Naive B cell (primary cell): ENCODE measurements at regions not wholly inside any gene's neighbourhood (a gene's known extent, or its start where the extent isn't known, plus 50 kb on each side); places are given as distances from the start of the nearest gene placed in this dataset.

Experiments
- ATAC-seq, 2 donors: fragments of 150-1000 bp; cut with Tn5 transposase; 2 replicates each; pipeline ENCODE4 v1.10.0; 2021; ENCODE audit warnings: low read depth in 2 of 2, mild to moderate bottlenecking in 2 of 2, moderate library complexity in 2 of 2
- DNase-seq: peaks from one replicate; pipeline ENCODE4 v3.0.0; 2022
- H3K27ac Mint-ChIP-seq, 6 donors: one replicate each; pipeline ENCODE4 v1.8.0; 2020 to 2022; ENCODE audit warnings: mild to moderate bottlenecking in 6 of 6, mixed read lengths in 6 of 6, moderate library complexity in 5 of 6, inconsistent platforms in 2 of 6
- H3K27me3 Mint-ChIP-seq, 3 donors: one replicate each; pipeline ENCODE4 v1.8.0; 2021 to 2022; ENCODE audit warnings: mixed read lengths in 3 of 3, mild to moderate bottlenecking in 1 of 3
- H3K36me3 Mint-ChIP-seq, 2 donors: one replicate each; pipeline ENCODE4 v1.8.0; 2020 to 2022; ENCODE audit warnings: mixed read lengths in 2 of 2, inconsistent platforms in 1 of 2, mild to moderate bottlenecking in 1 of 2
- H3K4me1 Mint-ChIP-seq, 3 donors: one replicate each; pipeline ENCODE4 v1.8.0; 2020 to 2022; ENCODE audit warnings: mixed read lengths in 3 of 3, inconsistent platforms in 1 of 3, mild to moderate bottlenecking in 1 of 3, moderate library complexity in 1 of 3
- H3K4me3 Mint-ChIP-seq, 8 donors: one replicate each; pipeline ENCODE4 v1.8.0; 2020 to 2022; ENCODE audit warnings: mild to moderate bottlenecking in 8 of 8, mixed read lengths in 8 of 8, moderate library complexity in 8 of 8, inconsistent platforms in 2 of 8
- H3K9me3 Mint-ChIP-seq, 7 donors: one replicate each; pipeline ENCODE4 v1.8.0; 2020 to 2022; ENCODE audit warnings: mixed read lengths in 7 of 7, mild to moderate bottlenecking in 5 of 7, inconsistent platforms in 2 of 7, moderate library complexity in 1 of 7

DNA sequence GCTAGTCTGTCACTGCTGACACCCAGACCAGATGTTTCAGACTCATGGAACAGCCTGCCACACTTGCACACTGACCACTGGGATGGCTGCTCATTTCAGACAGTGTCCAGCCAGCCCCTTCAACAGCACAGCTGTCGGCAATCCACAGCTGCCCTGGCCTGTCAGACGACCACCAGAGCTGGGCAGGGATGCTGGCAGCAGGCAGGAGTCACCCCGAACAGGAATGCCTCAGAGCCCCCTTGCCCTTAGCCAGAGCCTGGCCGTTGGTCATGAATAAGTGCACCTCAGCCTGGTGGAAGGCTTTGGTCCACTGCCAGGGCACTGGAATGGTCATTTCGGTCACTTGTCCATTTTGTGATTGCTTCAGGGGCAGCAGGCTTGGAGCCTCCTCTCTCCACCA lies 149.6 kb upstream of the TCERG1L start:
- H3K36me3 Mint-ChIP-seq: no peaks in the 10 kb centered on the region
- peaks cover 10 to 23% (median 12%) of the 10 kb centered on the region in 3 donors for H3K27me3 Mint-ChIP-seq
- peaks cover 0 to 3% (median 0%) of the 10 kb centered on the region in 7 donors for H3K9me3 Mint-ChIP-seq
- H3K27ac Mint-ChIP-seq: no peak overlapping the region
- ATAC-seq (no peak), DNase-seq (no peak)
- no peaks in the 10 kb centered on the region for H3K4me1 Mint-ChIP-seq
- H3K4me3 Mint-ChIP-seq: no peak overlapping the region

DNA sequence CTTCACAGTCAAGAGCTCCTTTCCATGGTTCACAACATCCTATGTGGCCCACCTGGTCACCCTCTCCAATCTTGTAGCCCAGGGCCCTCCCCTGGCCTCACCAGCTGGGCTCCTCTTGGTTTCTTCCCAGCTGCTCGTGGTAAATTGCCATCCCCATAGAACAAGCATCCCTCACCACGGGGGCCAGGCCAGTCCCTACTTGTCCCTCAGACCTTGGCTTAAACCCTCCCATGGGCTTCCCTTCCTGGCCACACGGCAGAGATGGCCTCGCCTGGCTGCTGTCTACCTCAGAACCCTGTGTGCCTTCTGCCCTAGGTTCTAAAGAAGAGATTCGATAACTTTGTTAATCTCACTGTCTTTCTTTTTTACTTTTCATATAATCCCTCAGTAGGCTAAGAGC lies 153.3 kb upstream of the TCERG1L start:
- H3K4me1 Mint-ChIP-seq: no peaks in the 10 kb centered on the region
- H3K36me3 Mint-ChIP-seq: no peaks in the 10 kb centered on the region
- H3K9me3 Mint-ChIP-seq: peaks cover 0 to 4% (median 2%) of the 10 kb centered on the region in 7 donors
- DNase-seq (no peak), ATAC-seq (no peak)
- H3K27me3 Mint-ChIP-seq: peaks cover 9 to 19% (median 10%) of the 10 kb centered on the region in 3 donors
- H3K27ac Mint-ChIP-seq: no peak overlapping the region
- peak overlapping the region in 1 of 8 donors; percentile 35 for H3K4me3 Mint-ChIP-seq

GRCh38 chr10:131469551-131469950 lies 158.0 kb upstream of the TCERG1L start:
- Mint-ChIP-seq H3K9me3 (peaks cover 0 to 4% (median 2%) of the 10 kb centered on the region in 7 donors), H3K27ac (no peak overlapping the region), H3K4me1 (no peaks in the 10 kb centered on the region), H3K27me3 (peaks cover 4 to 19% (median 9%) of the 10 kb centered on the region in 3 donors), H3K36me3 (no peaks in the 10 kb centered on the region), H3K4me3 (no peak overlapping the region)
- DNase-seq (no peak), ATAC-seq (no peak)

- H3K27ac Mint-ChIP-seq: no peak overlapping the region
- H3K4me1 Mint-ChIP-seq: no peaks in the 10 kb centered on the region
- no peak for DNase-seq
- peaks cover 9 to 12% (median 11%) of the 10 kb centered on the region in 3 donors for H3K27me3 Mint-ChIP-seq
- ATAC-seq: no peak
- no peaks in the 10 kb centered on the region for H3K36me3 Mint-ChIP-seq
- H3K4me3 Mint-ChIP-seq: no peak overlapping the region
- peaks cover 0 to 2% (median 0%) of the 10 kb centered on the region in 7 donors for H3K9me3 Mint-ChIP-seq
Observed at GRCh38 chr10:131473645-131474044, 162.1 kb upstream of the TCERG1L start.

- Mint-ChIP-seq H3K4me1 (no peaks in the 10 kb centered on the region), H3K27ac (no peak overlapping the region)
Observed at GRCh38 chr10:131474416-131474815, 162.9 kb upstream of the TCERG1L start.

DNA sequence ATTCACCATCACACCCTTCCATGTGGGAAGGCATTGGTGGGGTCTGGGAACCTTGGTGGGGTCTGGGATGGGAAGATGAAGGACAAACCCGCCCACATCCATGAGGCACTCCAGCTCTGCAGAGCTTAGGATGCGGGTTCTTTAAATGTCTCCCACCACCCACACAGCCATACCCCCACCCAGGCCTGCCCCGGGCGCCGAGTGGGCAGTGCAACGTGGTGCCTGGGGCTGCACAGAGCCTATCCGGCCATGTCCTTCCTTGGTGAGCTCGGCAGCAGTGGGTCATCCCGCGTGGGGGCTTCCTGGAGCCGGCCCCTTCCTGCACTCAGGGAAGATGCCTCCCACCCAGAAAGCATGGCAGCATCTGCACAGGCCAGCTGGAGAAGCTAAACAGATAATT lies 163.5 kb upstream of the TCERG1L start:
- DNase-seq: no peak
- H3K4me1 Mint-ChIP-seq: no peaks in the 10 kb centered on the region
- no peak overlapping the region for H3K27ac Mint-ChIP-seq
- ATAC-seq: no peak
- H3K27me3 Mint-ChIP-seq: peaks cover 9 to 18% (median 11%) of the 10 kb centered on the region in 3 donors
- H3K9me3 Mint-ChIP-seq: peaks cover 0 to 2% (median 0%) of the 10 kb centered on the region in 7 donors
- no peaks in the 10 kb centered on the region for H3K36me3 Mint-ChIP-seq
- no peak overlapping the region for H3K4me3 Mint-ChIP-seq

More at GRCh38 chr10:131474416-131474815, 162.9 kb upstream of the TCERG1L start:
- H3K9me3 Mint-ChIP-seq: peaks cover 0 to 2% (median 0%) of the 10 kb centered on the region in 7 donors
- peaks cover 9 to 15% (median 11%) of the 10 kb centered on the region in 3 donors for H3K27me3 Mint-ChIP-seq
- no peak for ATAC-seq
- H3K36me3 Mint-ChIP-seq: no peaks in the 10 kb centered on the region
- no peak overlapping the region for H3K4me3 Mint-ChIP-seq
- no peak for DNase-seq

DNA sequence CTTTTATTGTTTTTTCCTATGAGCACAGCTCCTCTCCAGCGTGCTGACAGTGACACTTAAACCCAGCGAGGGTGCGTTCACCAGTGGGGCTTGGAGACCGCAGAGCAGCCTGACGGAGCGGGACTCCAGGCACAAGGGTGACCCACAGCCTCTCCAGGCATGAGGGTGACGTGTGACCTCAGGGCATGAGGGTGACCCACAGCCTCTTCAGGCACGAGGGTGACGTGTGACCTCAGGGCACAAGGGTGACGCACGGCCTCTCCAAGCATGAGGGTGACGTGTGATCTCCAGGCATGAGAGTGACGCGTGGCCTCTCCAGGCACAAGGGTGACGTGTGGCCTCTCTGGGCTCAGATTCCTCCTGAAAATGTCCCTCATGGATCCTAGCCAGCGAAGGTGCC lies 164.3 kb upstream of the TCERG1L start:
- Mint-ChIP-seq H3K4me1 (no peaks in the 10 kb centered on the region), H3K27ac (no peak overlapping the region)

DNA sequence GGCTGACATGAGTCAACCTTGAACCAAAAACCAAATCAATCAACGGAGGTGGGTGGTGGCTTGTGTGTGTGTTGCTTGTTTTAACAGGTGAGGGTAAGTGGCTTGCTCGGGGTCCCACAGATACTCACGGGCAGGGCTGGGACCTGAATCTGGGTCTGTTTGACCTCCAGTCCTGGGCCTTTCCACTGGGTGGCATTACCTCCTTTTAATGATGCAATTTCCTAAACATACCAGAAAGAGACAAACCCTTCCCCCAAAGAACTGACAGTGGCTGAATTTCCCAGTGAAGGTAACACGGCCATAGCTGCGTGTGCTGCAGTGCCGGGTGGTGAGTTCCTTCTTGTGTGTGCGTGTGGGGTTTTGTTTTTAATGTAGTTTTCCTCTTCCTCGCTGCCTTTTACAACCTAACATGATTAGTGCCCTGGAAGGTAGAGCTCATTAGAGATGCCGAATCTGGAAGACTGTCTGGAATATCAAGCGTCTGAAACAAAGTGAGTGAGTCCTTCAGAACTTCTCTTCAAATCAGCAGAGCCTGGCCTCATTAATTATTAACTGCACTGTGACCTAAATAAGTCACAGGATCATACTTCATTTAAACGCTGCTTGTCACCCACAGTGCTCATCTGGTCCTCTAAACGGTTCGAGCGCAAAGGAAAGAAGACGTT lies 166.1 kb upstream of the TCERG1L start:
- Mint-ChIP-seq H3K9me3 (peaks cover 0 to 6% (median 2%) of the 10 kb centered on the region in 7 donors), H3K4me1 (no peaks in the 10 kb centered on the region), H3K27ac (no peak overlapping the region), H3K27me3 (peaks cover 0 to 14% (median 4%) of the 10 kb centered on the region in 3 donors), H3K4me3 (no peak overlapping the region), H3K36me3 (no peaks in the 10 kb centered on the region)
- no peak for ATAC-seq
- no peak for DNase-seq

More for the DNA sequence above, 164.3 kb upstream of the TCERG1L start:
- Mint-ChIP-seq H3K36me3 (no peaks in the 10 kb centered on the region), H3K9me3 (peaks cover 0 to 2% (median 0%) of the 10 kb centered on the region in 7 donors), H3K27me3 (peaks cover 9 to 24% (median 11%) of the 10 kb centered on the region in 3 donors), H3K4me3 (no peak overlapping the region)
- no peak for DNase-seq
- ATAC-seq: no peak

- H3K36me3 Mint-ChIP-seq: no peaks in the 10 kb centered on the region
- H3K27me3 Mint-ChIP-seq: peaks cover 0 to 14% (median 4%) of the 10 kb centered on the region in 3 donors
- no peak overlapping the region for H3K4me3 Mint-ChIP-seq
Observed at GRCh38 chr10:131478377-131478989, 167.0 kb upstream of the TCERG1L start.

DNA sequence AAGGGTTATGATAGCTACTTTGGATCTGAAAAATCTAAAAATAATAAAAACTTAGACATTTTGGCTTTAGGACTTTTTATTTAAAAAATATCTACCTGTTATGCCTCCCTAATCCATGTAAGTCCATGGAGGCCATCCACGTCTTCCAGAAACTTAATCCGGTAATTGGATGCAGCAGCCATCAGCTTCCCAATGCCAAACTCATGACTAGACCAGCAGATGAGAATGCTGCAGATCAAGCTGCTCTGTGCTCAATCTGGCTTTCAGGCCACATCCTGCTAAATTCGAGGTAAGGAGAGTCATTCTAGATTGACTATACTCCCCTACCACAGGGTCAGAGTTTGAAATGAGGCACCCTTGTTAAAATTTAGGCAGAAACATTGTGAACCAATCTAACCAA lies 168.5 kb upstream of the TCERG1L start:
- DNase-seq: no peak
- Mint-ChIP-seq H3K27me3 (peaks cover 0 to 14% (median 4%) of the 10 kb centered on the region in 3 donors), H3K4me3 (no peak overlapping the region), H3K27ac (no peak overlapping the region), H3K4me1 (no peaks in the 10 kb centered on the region), H3K9me3 (peaks cover 2 to 13% (median 10%) of the 10 kb centered on the region in 7 donors), H3K36me3 (no peaks in the 10 kb centered on the region)
- no peak for ATAC-seq

More at GRCh38 chr10:131478377-131478989, 167.0 kb upstream of the TCERG1L start:
- ATAC-seq: no peak
- H3K9me3 Mint-ChIP-seq: peaks cover 2 to 10% (median 7%) of the 10 kb centered on the region in 7 donors
- DNase-seq: no peak
- H3K4me1 Mint-ChIP-seq: no peaks in the 10 kb centered on the region
- no peak overlapping the region for H3K27ac Mint-ChIP-seq

DNA sequence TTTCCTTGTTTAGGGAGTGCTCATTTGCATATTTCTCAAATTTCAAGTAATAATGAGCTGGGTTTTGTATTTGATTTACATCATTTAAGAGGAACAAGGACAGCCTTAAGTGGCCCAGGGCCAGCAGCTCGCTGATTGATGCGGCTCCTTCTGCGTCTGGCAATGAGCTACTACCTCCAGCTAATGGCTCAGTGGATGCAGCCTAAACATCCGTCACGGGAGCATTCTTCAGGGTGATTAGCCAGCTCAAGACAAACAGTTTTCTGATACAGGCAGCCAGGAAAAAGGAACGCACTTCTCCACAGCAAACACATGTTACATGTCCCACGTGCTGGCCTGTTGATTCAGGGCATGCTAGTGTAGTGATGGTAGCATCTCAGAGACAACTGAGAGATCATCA lies 169.3 kb upstream of the TCERG1L start:
- Mint-ChIP-seq H3K27me3 (peaks cover 0 to 14% (median 4%) of the 10 kb centered on the region in 3 donors), H3K27ac (no peak overlapping the region), H3K4me3 (no peak overlapping the region), H3K36me3 (no peaks in the 10 kb centered on the region), H3K9me3 (peaks cover 2 to 13% (median 10%) of the 10 kb centered on the region in 7 donors), H3K4me1 (no peaks in the 10 kb centered on the region)
- no peak for ATAC-seq
- DNase-seq: no peak

DNA sequence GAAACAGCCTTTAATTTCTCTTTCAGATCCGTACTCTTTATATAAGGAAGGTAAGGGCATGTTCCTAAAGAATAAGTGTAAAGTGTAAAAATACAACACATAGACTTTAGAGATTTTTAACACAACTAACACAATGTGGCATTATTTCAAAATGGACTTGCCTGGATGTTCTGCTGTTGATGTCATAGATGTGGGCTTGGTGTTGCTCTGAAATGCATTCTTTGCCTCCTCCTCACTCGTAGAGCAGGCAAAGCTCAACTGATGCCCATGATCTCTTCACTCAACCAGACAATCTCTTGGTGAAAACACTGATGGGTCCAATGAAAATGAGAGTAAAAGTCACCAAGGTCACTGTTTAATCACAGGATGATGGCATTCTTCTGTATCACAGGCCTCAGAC lies 174.2 kb upstream of the TCERG1L start:
- Mint-ChIP-seq H3K4me3 (no peak overlapping the region), H3K9me3 (peaks cover 2 to 17% (median 10%) of the 10 kb centered on the region in 7 donors), H3K36me3 (no peaks in the 10 kb centered on the region), H3K27me3 (no peaks in the 10 kb centered on the region), H3K4me1 (no peaks in the 10 kb centered on the region), H3K27ac (no peak overlapping the region)
- ATAC-seq: no peak
- no peak for DNase-seq

DNA sequence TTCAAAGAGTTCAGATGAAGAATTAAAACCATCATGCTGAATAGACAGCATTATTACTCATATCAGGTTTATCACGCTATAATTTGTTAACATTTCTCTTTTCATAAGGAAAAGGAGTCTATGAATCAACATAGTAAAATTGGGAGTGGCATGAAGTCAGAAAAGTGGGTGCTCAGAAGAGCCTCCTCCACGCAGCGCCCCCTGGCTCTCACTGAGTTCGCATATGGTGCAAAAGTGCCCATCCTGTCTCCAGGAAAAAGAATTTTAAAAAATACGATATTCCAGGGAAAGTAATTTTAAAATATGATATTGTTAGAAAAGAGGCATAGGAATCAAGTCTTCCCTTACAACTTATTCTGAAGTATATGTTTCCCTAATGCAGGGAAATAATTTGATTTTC lies 176.3 kb upstream of the TCERG1L start:
- no peak overlapping the region for H3K4me3 Mint-ChIP-seq
- H3K9me3 Mint-ChIP-seq: peaks cover 0 to 16% (median 6%) of the 10 kb centered on the region in 7 donors
- H3K27ac Mint-ChIP-seq: no peak overlapping the region
- no peaks in the 10 kb centered on the region for H3K27me3 Mint-ChIP-seq
- no peaks in the 10 kb centered on the region for H3K36me3 Mint-ChIP-seq
- no peak for DNase-seq
- ATAC-seq: no peak
- H3K4me1 Mint-ChIP-seq: no peaks in the 10 kb centered on the region

DNA sequence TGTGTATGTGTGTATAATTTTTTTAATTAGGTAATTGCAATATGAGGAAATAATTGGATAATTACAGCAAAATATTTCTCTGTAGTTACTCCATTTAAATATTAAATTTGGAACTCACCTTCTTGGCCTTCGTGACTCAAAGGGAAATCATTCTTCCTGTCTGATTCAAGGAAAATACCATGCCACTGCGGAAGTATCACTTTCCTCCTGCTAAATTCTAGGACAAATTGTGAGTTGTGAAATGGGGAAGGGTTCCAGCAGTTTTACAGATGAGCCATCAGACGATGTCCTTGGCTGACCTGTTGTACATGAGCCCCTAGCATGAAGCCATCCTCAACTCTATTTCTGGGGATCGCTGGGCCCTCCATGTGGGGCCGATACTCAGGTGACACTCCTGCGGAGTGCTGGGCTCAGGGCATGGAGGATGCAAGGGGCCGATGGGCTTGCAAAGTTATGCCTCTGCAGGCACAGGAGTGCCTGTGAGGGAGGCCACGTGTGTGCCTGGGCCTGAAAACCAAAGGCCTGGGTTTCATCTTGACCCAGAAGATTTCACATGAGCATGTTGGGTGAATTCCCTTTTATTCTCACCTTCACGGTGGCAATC lies 179.6 kb upstream of the TCERG1L start:
- no peak for DNase-seq
- H3K27ac Mint-ChIP-seq: no peak overlapping the region

More for the DNA sequence above, 179.6 kb upstream of the TCERG1L start:
- Mint-ChIP-seq H3K36me3 (no peaks in the 10 kb centered on the region), H3K4me3 (no peak overlapping the region), H3K27me3 (peaks cover 0 to 4% (median 0%) of the 10 kb centered on the region in 3 donors), H3K9me3 (peaks cover 0 to 11% (median 3%) of the 10 kb centered on the region in 7 donors), H3K4me1 (no peaks in the 10 kb centered on the region)
- ATAC-seq: no peak
